ENCODE measurements at regions not wholly inside any gene's neighbourhood (a gene's known extent, or its start where the extent isn't known, plus 50 kb on each side); places are given as distances from the start of the nearest gene placed in this dataset.
A peak's percentile ranks its signal among the peaks of the same experiment; 100 is the strongest.
"Not testable (repeated sequence)": the region's sequence is repeated elsewhere in the genome, so short reads cannot be mapped to it uniquely, and the experiment has no call there.

DNA sequence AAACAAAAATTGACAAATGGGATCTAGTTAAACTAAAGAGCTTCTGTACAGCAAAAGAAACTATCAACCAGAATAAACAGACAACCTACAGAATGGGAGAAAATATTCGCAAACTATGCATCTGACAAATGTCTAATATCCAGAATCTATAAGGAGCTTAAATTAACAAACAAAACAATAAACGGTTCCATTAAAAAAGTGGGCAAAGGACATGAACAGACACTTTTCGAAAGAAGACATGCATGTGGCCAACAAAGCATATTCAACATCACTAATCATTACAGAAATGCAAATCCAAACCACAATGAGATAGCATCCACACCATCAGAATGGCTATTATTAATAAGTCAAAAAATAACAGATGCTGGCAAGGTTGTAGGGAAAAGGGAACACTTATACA is 50.5 kb upstream of the MED13L start:
- not testable (repeated sequence) for H3K4me3 ChIP-seq (ENCODE audit: low read depth, low read length); DNase-seq (ENCODE audit: low read depth)

DNA sequence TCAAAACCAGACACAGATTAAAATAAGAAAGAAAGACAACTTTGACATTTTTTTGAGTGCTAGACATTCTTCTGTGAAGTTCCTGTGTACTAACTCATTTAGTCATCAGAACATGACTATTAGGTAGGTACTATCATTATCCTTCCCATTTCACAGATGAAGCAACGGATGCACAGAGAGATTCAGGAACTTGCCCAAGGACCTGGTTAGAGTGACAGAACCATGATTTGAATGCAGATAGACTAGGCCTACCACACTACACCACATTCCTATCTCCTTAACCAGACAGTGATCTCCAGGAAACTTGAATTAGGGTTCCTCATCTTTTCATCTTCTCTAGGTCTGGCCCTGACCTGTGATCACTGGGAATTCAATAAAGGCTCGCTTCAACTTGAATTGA is 54.4 kb upstream of the MED13L start:
- TF ChIP-seq MYC (IDR thresholded peaks at IDR 0.05; ENCODE audit: low read depth, low read length) (no peak), POLR2A (IDR thresholded peaks at IDR 0.05; ENCODE audit: extremely low read depth, insufficient read length) (no peak)
- TF ChIP-seq, protein P1, sequence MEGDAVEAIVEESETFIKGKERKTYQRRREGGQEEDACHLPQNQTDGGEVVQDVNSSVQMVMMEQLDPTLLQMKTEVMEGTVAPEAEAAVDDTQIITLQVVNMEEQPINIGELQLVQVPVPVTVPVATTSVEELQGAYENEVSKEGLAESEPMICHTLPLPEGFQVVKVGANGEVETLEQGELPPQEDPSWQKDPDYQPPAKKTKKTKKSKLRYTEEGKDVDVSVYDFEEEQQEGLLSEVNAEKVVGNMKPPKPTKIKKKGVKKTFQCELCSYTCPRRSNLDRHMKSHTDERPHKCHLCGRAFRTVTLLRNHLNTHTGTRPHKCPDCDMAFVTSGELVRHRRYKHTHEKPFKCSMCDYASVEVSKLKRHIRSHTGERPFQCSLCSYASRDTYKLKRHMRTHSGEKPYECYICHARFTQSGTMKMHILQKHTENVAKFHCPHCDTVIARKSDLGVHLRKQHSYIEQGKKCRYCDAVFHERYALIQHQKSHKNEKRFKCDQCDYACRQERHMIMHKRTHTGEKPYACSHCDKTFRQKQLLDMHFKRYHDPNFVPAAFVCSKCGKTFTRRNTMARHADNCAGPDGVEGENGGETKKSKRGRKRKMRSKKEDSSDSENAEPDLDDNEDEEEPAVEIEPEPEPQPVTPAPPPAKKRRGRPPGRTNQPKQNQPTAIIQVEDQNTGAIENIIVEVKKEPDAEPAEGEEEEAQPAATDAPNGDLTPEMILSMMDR (IDR thresholded peaks at IDR 0.05; ENCODE audit: low read depth, low read length): no peak
- TF ChIP-seq, protein P2, sequence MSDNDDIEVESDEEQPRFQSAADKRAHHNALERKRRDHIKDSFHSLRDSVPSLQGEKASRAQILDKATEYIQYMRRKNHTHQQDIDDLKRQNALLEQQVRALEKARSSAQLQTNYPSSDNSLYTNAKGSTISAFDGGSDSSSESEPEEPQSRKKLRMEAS (IDR thresholded peaks at IDR 0.05; ENCODE audit: low read depth, low read length): no peak
- no peak for DNase-seq (ENCODE audit: low read depth)
- H3K4me3 ChIP-seq (ENCODE audit: low read depth, low read length): no peak overlapping the region

DNA sequence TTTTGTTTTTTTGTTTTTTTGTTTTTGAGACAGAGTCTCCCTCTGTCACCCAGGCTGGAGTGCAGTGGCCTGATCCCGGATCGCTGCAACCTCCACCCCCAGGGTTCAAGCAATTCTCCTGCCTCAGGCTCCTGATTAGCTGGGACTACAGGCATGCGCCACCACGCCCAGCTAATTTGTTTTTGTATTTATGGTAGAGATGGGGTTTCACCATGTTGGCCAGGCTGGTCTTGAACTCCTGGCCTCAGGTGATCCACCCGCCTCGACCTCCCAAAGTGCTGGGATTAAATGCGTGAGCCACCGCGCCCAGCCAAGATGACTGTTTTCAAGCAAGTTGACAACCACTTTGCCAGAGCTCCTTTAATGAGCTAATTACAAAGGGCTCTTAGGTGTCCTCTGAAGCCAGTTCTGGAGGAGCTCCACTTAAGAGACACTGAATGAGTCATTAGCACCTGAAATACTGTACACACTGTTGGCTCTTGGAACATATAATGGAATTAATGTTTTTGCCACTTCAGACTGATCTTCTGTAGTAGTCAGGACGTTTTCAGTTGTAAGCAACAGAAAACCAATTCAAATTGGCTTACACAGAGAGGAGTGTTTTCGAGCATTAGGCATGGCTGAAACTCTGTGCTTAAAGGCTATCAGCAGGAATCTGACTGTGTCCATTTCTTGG is 55.4 kb upstream of the MED13L start:
- no peak overlapping the region for H3K4me3 ChIP-seq (ENCODE audit: low read depth, low read length)
- no peak for DNase-seq (ENCODE audit: low read depth)
- TF ChIP-seq, protein P1 (IDR thresholded peaks at IDR 0.05; ENCODE audit: low read depth, low read length): no peak
- TF ChIP-seq MYC (IDR thresholded peaks at IDR 0.05; ENCODE audit: low read depth, low read length): no peak
- TF ChIP-seq, protein P2 (IDR thresholded peaks at IDR 0.05; ENCODE audit: low read depth, low read length): no peak
- no peak for TF ChIP-seq POLR2A (IDR thresholded peaks at IDR 0.05; ENCODE audit: extremely low read depth, insufficient read length)

DNA sequence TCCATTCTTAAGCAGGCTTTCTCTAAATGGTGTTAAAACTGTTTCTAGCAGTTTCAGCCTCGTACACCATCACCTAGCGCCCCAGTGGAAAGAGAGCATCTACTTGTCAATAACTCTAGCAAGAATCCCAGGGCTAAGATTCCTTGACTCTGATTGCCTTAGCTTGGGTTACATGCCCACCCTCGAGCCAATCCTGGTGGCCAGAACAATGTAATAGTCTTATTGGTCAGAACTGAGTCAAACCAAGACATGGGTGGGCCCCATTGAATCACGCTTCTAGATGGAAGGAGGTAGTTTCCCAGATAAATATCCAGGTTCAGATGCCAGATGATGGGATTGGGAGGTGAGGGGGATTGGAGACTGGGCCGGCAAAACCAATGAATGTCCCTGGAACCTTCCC is 55.9 kb upstream of the MED13L start:
- H3K4me3 ChIP-seq (ENCODE audit: low read depth, low read length): no peak overlapping the region
- TF ChIP-seq, protein P2 (IDR thresholded peaks at IDR 0.05; ENCODE audit: low read depth, low read length): no peak
- TF ChIP-seq, protein P1 (IDR thresholded peaks at IDR 0.05; ENCODE audit: low read depth, low read length): no peak
- TF ChIP-seq MYC (IDR thresholded peaks at IDR 0.05; ENCODE audit: low read depth, low read length) (no peak), POLR2A (IDR thresholded peaks at IDR 0.05; ENCODE audit: extremely low read depth, insufficient read length) (no peak)
- no peak for DNase-seq (ENCODE audit: low read depth)

DNA sequence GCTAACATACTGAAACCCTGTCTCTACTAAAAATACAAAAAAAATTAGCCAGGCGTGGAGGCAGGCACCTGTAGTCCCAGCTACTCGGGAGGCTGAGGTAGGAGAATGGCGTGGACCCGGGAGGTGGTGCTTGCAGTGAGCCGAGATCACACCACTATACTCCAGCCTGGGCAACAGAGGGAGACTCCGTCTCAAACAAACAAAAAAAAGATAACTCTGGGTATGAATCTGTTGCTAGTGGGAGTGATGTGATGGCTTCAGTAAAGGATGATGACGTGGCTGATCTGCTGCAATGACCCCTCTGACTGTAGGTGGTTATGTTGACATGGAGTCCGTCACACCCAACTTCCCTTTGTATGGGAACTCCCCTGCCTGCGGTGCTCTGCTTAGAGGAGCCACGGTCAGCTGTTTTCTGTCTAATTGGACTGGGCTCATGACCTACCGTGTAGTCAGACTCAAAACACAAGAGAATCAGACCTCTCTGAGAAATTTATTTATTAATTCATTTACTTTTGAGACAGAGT is 59.1 kb upstream of the MED13L start:
- H3K4me3 ChIP-seq (ENCODE audit: low read depth, low read length): no peak overlapping the region
- TF ChIP-seq, protein P2 (IDR thresholded peaks at IDR 0.05; ENCODE audit: low read depth, low read length): peak; percentile 52; the same call in 1 of the 2 replicates
- TF ChIP-seq, protein P1 (IDR thresholded peaks at IDR 0.05; ENCODE audit: low read depth, low read length): no peak
- TF ChIP-seq MYC (IDR thresholded peaks at IDR 0.05; ENCODE audit: low read depth, low read length): no peak
- no peak for TF ChIP-seq POLR2A (IDR thresholded peaks at IDR 0.05; ENCODE audit: extremely low read depth, insufficient read length)
- peak; percentile 80 for DNase-seq (ENCODE audit: low read depth)

DNA sequence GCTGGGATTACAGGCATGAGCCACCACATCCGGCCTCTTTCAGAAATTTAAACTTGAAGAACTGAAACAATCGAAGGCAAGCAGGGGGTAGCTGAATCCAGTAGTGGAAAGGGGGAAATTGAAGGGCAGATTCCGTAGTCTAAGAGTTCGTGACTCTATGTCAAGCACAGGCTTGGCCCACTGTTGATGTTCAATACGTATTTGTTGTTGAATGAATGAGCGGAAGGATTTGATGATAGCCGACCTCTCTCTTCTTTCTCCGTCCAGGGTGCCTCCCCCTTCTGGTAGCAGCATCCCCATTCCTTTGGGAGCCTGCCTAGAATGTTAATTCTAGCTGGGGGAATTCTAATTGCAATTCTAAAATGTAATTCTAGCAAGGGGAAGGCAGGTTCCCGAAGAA is 59.8 kb upstream of the MED13L start:
- DNase-seq (ENCODE audit: low read depth): no peak
- TF ChIP-seq, protein P1 (IDR thresholded peaks at IDR 0.05; ENCODE audit: low read depth, low read length): no peak
- TF ChIP-seq, protein P2 (IDR thresholded peaks at IDR 0.05; ENCODE audit: low read depth, low read length): no peak
- TF ChIP-seq POLR2A (IDR thresholded peaks at IDR 0.05; ENCODE audit: extremely low read depth, insufficient read length) (no peak), MYC (IDR thresholded peaks at IDR 0.05; ENCODE audit: low read depth, low read length) (no peak)
- no peak overlapping the region for H3K4me3 ChIP-seq (ENCODE audit: low read depth, low read length)
